ENCODE measurements at regions not wholly inside any gene's neighbourhood (a gene's known extent, or its start where the extent isn't known, plus 50 kb on each side); places are given as distances from the start of the nearest gene placed in this dataset.

DNA sequence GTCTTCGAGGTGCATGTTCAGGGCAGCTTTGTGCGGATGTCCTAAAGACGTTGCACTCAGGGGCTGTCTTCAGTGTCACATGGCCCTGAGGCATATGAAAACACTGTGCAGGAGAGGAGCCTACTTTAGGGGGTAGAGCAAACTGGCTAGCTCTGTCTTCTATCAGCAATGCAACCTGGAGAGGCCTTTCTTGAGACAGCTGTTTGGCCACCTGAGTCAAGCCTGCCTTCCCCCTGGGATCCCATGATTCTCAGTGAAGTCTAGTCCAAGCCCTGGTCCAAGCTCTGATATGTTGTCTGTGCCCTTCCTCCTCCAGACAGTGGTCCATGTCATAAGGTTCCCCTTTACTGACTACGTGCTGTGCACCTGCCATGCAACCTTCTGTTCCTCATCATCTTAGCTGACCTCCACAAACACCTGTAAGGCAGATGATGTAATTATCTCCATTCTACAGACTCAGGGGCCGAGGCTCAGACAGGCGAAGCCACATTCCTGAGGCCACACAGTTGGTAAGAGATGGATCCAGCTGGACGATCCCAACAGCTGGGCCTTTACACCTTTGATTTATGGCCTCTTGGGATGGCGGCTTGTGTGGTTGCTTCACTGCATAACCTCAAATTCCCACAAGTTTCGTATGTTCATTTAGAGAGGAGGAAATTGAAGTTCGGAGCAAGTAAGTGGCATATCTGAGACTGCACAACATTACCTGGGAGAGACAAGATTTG, 109.9 kb downstream of the COPS8 start:
- TF ChIP-seq YY1 (IDR thresholded peaks at IDR 0.05; ENCODE audit: insufficient read depth, insufficient read length): no peak
- TF ChIP-seq ZNF274 (IDR thresholded peaks at IDR 0.05; ENCODE audit: low read depth, low read length): no peak

Data from NT2/D1 (cell line).